ENCODE measurements at regions not wholly inside any gene's neighbourhood (a gene's known extent, or its start where the extent isn't known, plus 50 kb on each side); places are given as distances from the start of the nearest gene placed in this dataset.

DNA sequence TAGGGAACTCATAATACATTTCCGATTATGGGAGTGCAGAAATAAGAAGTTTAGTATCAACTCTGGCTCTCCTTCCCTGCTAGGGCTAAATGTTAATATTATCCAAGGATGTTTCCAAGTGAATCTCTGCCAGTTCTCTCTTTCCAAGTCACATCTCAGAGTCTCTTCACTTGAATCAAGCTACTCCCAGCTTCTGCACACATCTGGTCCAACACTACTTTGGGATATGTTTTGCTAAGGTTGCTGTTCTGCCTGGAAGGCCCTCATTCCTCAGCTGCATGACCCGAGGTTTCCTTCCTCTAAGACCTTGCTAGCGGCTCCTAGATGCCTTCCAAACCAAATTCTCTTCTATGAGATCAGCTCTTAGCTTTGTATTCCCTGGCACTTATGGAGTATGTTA lies 331.8 kb downstream of the GJA1 start:
- no peak overlapping the region for H3K4me3 Mint-ChIP-seq
- no peak overlapping the region for H3K27ac Mint-ChIP-seq
- Histone ChIP-seq H3K9me3 (ENCODE audit: control insufficient read depth in 2 of 2, low read length in 2 of 2) (peaks cover 0 to 3% of the 10 kb centered on the region in 2 experiments), H3K27me3 (ENCODE audit: control insufficient read depth, insufficient read depth, low read length) (no peaks in the 10 kb centered on the region), H3K4me3 (ENCODE audit: low read depth, low read length) (no peak overlapping the region), H3K4me1 (ENCODE audit: control insufficient read depth, insufficient read depth, low read length, poor library complexity, severe bottlenecking) (no peaks in the 10 kb centered on the region), H3K27ac (ENCODE audit: insufficient read depth, low read length, poor library complexity, severe bottlenecking) (no peak overlapping the region), H3K36me3 (ENCODE audit: control insufficient read depth, insufficient read depth, low read length) (no peaks in the 10 kb centered on the region)
- ATAC-seq (ENCODE audit: low read depth in 2 of 2) (no peak), DNase-seq (no peak)
- no peaks in the 10 kb centered on the region for H3K36me3 Mint-ChIP-seq
- H3K4me1 Mint-ChIP-seq: no peaks in the 10 kb centered on the region
- H3K9me3 Mint-ChIP-seq: peaks cover 0 to 17% (median 0%) of the 10 kb centered on the region in 7 donors
- no peaks in the 10 kb centered on the region for H3K27me3 Mint-ChIP-seq

GRCh38 chr6:121770943-121771342 lies 335.5 kb downstream of the GJA1 start:
- H3K9me3 ChIP-seq (ENCODE audit: control insufficient read depth in 2 of 2, low read length in 2 of 2): no peaks in the 10 kb centered on the region
- H3K27ac ChIP-seq (ENCODE audit: insufficient read depth, low read length, poor library complexity, severe bottlenecking): no peak overlapping the region
- no peaks in the 10 kb centered on the region for H3K4me1 ChIP-seq (ENCODE audit: control insufficient read depth, insufficient read depth, low read length, poor library complexity, severe bottlenecking)
- H3K27ac Mint-ChIP-seq: no peak overlapping the region
- ATAC-seq (ENCODE audit: low read depth in 2 of 2) (no peak), DNase-seq (no peak)
- H3K27me3 Mint-ChIP-seq: peaks cover 5% of the 10 kb centered on the region
- no peaks in the 10 kb centered on the region for H3K4me1 Mint-ChIP-seq
- H3K36me3 ChIP-seq (ENCODE audit: control insufficient read depth, insufficient read depth, low read length): no peaks in the 10 kb centered on the region
- no peak overlapping the region for H3K4me3 Mint-ChIP-seq
- H3K9me3 Mint-ChIP-seq: peaks cover 0 to 6% (median 1%) of the 10 kb centered on the region in 7 donors
- H3K27me3 ChIP-seq (ENCODE audit: control insufficient read depth, insufficient read depth, low read length): no peaks in the 10 kb centered on the region
- no peaks in the 10 kb centered on the region for H3K36me3 Mint-ChIP-seq
- no peak overlapping the region for H3K4me3 ChIP-seq (ENCODE audit: low read depth, low read length)

DNA sequence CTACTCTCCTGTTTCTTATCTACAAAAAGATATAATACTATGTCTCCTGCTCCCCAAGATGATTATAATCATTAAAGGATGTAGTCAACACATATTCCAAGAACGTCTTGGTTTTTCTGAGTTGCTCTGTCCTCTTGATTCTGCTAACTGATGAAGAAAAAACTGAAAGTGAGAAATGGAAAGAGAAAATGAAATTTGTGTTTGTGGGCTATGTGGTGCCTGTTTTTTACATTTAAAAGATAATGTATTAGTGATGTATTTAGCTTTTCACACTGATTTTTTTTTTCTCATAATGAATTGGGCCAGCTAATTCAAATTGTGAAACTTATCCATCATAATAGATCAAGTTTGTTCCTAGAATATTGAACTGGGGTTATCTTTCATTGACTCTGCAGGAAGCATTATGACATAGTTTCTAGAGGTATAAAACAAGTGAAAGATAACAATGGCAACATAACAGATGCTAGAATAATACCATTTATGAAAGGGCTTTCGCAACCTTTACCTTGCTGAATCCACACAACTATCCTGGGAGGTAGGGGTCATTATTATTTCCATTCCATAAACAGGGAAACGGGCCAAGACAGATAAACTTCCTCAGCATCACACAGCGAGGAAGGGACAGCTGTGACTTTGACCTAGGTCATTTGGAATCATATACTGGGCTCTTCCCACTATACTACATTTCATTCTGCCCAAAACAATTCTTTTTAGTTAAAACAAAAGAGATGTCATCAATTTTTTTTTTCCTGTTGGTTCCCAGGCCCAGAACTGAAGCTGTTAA lies 336.7 kb downstream of the GJA1 start:
- DNase-seq: peak in 1 of 3 donors; percentile 1
- no peak for ATAC-seq (ENCODE audit: low read depth in 2 of 2)
- Histone ChIP-seq H3K27me3 (ENCODE audit: control insufficient read depth, insufficient read depth, low read length) (no peaks in the 10 kb centered on the region), H3K9me3 (ENCODE audit: control insufficient read depth in 2 of 2, low read length in 2 of 2) (no peaks in the 10 kb centered on the region), H3K36me3 (ENCODE audit: control insufficient read depth, insufficient read depth, low read length) (no peaks in the 10 kb centered on the region), H3K4me1 (ENCODE audit: control insufficient read depth, insufficient read depth, low read length, poor library complexity, severe bottlenecking) (no peaks in the 10 kb centered on the region), H3K4me3 (ENCODE audit: low read depth, low read length) (no peak overlapping the region), H3K27ac (ENCODE audit: insufficient read depth, low read length, poor library complexity, severe bottlenecking) (no peak overlapping the region)
- Mint-ChIP-seq H3K27me3 (peaks cover 5% of the 10 kb centered on the region), H3K4me3 (no peak overlapping the region), H3K27ac (no peak overlapping the region), H3K4me1 (no peaks in the 10 kb centered on the region), H3K9me3 (peaks cover 0 to 8% (median 2%) of the 10 kb centered on the region in 7 donors), H3K36me3 (no peaks in the 10 kb centered on the region)

- Mint-ChIP-seq H3K9me3 (peaks cover 0 to 8% (median 1%) of the 10 kb centered on the region in 7 donors), H3K27ac (no peak overlapping the region), H3K4me3 (no peak overlapping the region), H3K36me3 (no peaks in the 10 kb centered on the region), H3K27me3 (peaks cover 5% of the 10 kb centered on the region), H3K4me1 (no peaks in the 10 kb centered on the region)
- DNase-seq: no peak
- ATAC-seq (ENCODE audit: low read depth in 2 of 2): no peak
- no peak overlapping the region for H3K27ac ChIP-seq (ENCODE audit: insufficient read depth, low read length, poor library complexity, severe bottlenecking)
- peaks cover 0 to 2% of the 10 kb centered on the region in 2 experiments for H3K9me3 ChIP-seq (ENCODE audit: control insufficient read depth in 2 of 2, low read length in 2 of 2)
- H3K36me3 ChIP-seq (ENCODE audit: control insufficient read depth, insufficient read depth, low read length): no peaks in the 10 kb centered on the region
- no peaks in the 10 kb centered on the region for H3K4me1 ChIP-seq (ENCODE audit: control insufficient read depth, insufficient read depth, low read length, poor library complexity, severe bottlenecking)
- H3K27me3 ChIP-seq (ENCODE audit: control insufficient read depth, insufficient read depth, low read length): no peaks in the 10 kb centered on the region
- H3K4me3 ChIP-seq (ENCODE audit: low read depth, low read length): no peak overlapping the region
Measured at GRCh38 chr6:121776054-121776453, 340.6 kb downstream of the GJA1 start.

GRCh38 chr6:121780325-121781321 lies 345.2 kb downstream of the GJA1 start:
- Mint-ChIP-seq H3K9me3 (peaks cover 0 to 7% (median 2%) of the 10 kb centered on the region in 7 donors), H3K4me1 (no peaks in the 10 kb centered on the region), H3K36me3 (no peaks in the 10 kb centered on the region), H3K27me3 (no peaks in the 10 kb centered on the region), H3K27ac (no peak overlapping the region), H3K4me3 (no peak overlapping the region)
- no peaks in the 10 kb centered on the region for H3K27me3 ChIP-seq (ENCODE audit: control insufficient read depth, insufficient read depth, low read length)
- H3K27ac ChIP-seq (ENCODE audit: insufficient read depth, low read length, poor library complexity, severe bottlenecking): no peak overlapping the region
- ATAC-seq (ENCODE audit: low read depth in 2 of 2): no peak
- no peak overlapping the region for H3K4me3 ChIP-seq (ENCODE audit: low read depth, low read length)
- H3K4me1 ChIP-seq (ENCODE audit: control insufficient read depth, insufficient read depth, low read length, poor library complexity, severe bottlenecking): no peaks in the 10 kb centered on the region
- DNase-seq: no peak
- H3K9me3 ChIP-seq (ENCODE audit: control insufficient read depth in 2 of 2, low read length in 2 of 2): peaks cover 2 to 3% of the 10 kb centered on the region in 2 experiments
- no peaks in the 10 kb centered on the region for H3K36me3 ChIP-seq (ENCODE audit: control insufficient read depth, insufficient read depth, low read length)

DNA sequence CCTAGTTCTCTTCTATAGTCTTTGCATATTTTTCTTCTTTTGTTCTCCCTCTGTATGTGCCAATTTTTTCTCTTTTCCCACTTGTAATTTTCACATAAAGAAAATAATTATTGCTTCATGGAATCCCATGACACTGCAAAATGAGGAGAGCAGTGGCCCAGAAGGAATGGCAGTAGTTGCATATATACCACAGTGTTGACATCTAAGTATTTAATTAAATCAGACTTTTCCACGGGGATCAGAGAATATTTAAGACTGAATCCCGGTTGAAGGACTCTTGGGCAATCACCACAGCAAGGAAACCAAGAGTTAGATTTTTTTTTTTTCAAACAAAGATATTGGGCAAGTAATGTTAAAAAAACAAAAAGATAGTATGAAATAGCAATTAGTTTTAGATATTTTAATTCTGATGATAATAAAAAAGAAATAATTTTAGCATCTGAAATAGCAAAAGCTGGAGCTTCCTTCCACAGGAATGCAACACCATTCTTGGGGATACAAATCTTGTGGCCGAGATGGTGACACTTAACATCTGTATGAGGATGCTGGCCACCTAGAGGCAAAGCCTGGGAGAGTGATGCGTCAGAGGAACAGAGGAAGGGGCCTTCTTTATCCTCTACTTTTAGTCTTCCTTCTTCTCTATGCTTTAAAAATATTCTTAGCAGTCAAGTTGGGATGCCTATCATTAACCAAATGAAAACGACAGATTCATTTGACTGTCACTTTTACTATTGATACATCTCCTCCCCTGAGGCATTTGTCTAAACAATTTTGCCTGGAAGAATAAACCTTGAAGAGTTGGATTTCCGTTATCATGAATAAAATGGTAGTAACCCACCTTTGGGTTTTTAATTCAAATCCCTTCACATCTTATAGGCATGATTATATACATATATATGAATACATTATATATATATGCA lies 356.2 kb downstream of the GJA1 start:
- H3K9me3 ChIP-seq (ENCODE audit: control insufficient read depth in 2 of 2, low read length in 2 of 2): no peaks in the 10 kb centered on the region
- H3K27ac ChIP-seq (ENCODE audit: insufficient read depth, low read length, poor library complexity, severe bottlenecking): no peak overlapping the region
- no peaks in the 10 kb centered on the region for H3K27me3 Mint-ChIP-seq
- no peak overlapping the region for H3K4me3 Mint-ChIP-seq
- DNase-seq: no peak
- peaks cover 0 to 4% (median 3%) of the 10 kb centered on the region in 7 donors for H3K9me3 Mint-ChIP-seq
- no peak overlapping the region for H3K27ac Mint-ChIP-seq
- ATAC-seq (ENCODE audit: low read depth in 2 of 2): no peak
- no peaks in the 10 kb centered on the region for H3K4me1 ChIP-seq (ENCODE audit: control insufficient read depth, insufficient read depth, low read length, poor library complexity, severe bottlenecking)
- H3K36me3 ChIP-seq (ENCODE audit: control insufficient read depth, insufficient read depth, low read length): no peaks in the 10 kb centered on the region
- no peak overlapping the region for H3K4me3 ChIP-seq (ENCODE audit: low read depth, low read length)
- no peaks in the 10 kb centered on the region for H3K27me3 ChIP-seq (ENCODE audit: control insufficient read depth, insufficient read depth, low read length)
- no peaks in the 10 kb centered on the region for H3K4me1 Mint-ChIP-seq
- no peaks in the 10 kb centered on the region for H3K36me3 Mint-ChIP-seq

DNA sequence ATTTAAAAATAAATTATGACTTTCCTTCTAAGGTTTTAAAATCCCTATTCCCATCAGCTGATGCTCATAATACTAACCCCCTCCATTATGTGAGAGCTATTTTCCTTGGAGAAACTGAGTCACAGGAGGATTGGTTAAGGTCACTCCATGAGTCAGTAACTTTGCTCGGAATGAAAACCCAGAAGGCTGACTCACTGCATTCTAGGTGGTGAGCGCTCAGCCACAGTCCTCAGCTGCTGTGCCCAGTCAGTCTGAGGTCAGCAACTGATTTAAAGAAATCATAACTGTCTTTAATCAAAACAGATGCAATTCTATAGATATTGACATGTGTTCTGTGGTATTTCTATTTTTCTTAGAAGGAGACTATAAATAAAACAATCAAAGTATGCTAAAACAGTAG lies 359.2 kb downstream of the GJA1 start:
- Histone ChIP-seq H3K27me3 (ENCODE audit: control insufficient read depth, insufficient read depth, low read length) (no peaks in the 10 kb centered on the region), H3K4me1 (ENCODE audit: control insufficient read depth, insufficient read depth, low read length, poor library complexity, severe bottlenecking) (no peaks in the 10 kb centered on the region), H3K4me3 (ENCODE audit: low read depth, low read length) (no peak overlapping the region), H3K27ac (ENCODE audit: insufficient read depth, low read length, poor library complexity, severe bottlenecking) (no peak overlapping the region), H3K9me3 (ENCODE audit: control insufficient read depth in 2 of 2, low read length in 2 of 2) (no peaks in the 10 kb centered on the region), H3K36me3 (ENCODE audit: control insufficient read depth, insufficient read depth, low read length) (no peaks in the 10 kb centered on the region)
- ATAC-seq (ENCODE audit: low read depth in 2 of 2): no peak
- Mint-ChIP-seq H3K36me3 (no peaks in the 10 kb centered on the region), H3K9me3 (peaks cover 0 to 13% (median 6%) of the 10 kb centered on the region in 7 donors), H3K27me3 (no peaks in the 10 kb centered on the region), H3K27ac (no peak overlapping the region), H3K4me3 (no peak overlapping the region), H3K4me1 (no peaks in the 10 kb centered on the region)
- no peak for DNase-seq

Data from CD4-positive, CD25-positive, alpha-beta regulatory T cell (primary cell).